Ishikawa (cell line): ENCODE measurements at regions not wholly inside any gene's neighbourhood (a gene's known extent, or its start where the extent isn't known, plus 50 kb on each side); places are given as distances from the start of the nearest gene placed in this dataset.

Experiments used
- CEBPB ChIP-seq: IDR thresholded peaks from 2 replicates; pipeline ENCODE4 v1.6.1; 2012
- CREB1 ChIP-seq: IDR thresholded peaks from 2 replicates; pipeline ENCODE4 v1.6.1; 2012; ENCODE audit warnings: low read depth
- EGR1 ChIP-seq: IDR thresholded peaks from 2 replicates; pipeline ENCODE4 v1.6.1; 2012
- EP300 ChIP-seq: IDR thresholded peaks from 2 replicates; pipeline ENCODE4 v1.6.1; 2012; ENCODE audit warnings: borderline replicate concordance
- FOXM1 ChIP-seq: IDR thresholded peaks from 2 replicates; pipeline ENCODE4 v1.6.1; 2012; ENCODE audit warnings: low read depth, borderline replicate concordance
- NFIC ChIP-seq: IDR thresholded peaks from 2 replicates; pipeline ENCODE4 v1.6.1; 2012
- RAD21 ChIP-seq: IDR thresholded peaks from 2 replicates; pipeline ENCODE4 v1.6.1; 2012; ENCODE audit warnings: low read depth
- TAF1 ChIP-seq: IDR thresholded peaks from 2 replicates; pipeline ENCODE4 v1.6.1; 2012; ENCODE audit warnings: low read depth, mild to moderate bottlenecking
- TCF12 ChIP-seq: IDR thresholded peaks from 2 replicates; pipeline ENCODE4 v1.6.1; 2012; ENCODE audit warnings: low read depth
- TEAD4 ChIP-seq: IDR thresholded peaks from 2 replicates; pipeline ENCODE4 v1.6.1; 2012
- YY1 ChIP-seq: IDR thresholded peaks from 2 replicates; pipeline ENCODE4 v1.6.1; 2012; ENCODE audit warnings: low read depth
- ZBTB7A ChIP-seq: IDR thresholded peaks from 2 replicates; pipeline ENCODE4 v1.6.1; 2012; ENCODE audit warnings: low read depth
- TF ChIP-seq, protein P1 (sequence below): IDR thresholded peaks from 2 replicates; pipeline ENCODE4 v1.6.1; 2012; ENCODE audit warnings: low read depth, mild to moderate bottlenecking
- TF ChIP-seq, protein P2 (sequence below): IDR thresholded peaks from 2 replicates; pipeline ENCODE4 v1.6.1; 2012
- TF ChIP-seq, protein P3 (sequence below): IDR thresholded peaks from 2 replicates; pipeline ENCODE4 v1.6.1; 2012

DNA sequence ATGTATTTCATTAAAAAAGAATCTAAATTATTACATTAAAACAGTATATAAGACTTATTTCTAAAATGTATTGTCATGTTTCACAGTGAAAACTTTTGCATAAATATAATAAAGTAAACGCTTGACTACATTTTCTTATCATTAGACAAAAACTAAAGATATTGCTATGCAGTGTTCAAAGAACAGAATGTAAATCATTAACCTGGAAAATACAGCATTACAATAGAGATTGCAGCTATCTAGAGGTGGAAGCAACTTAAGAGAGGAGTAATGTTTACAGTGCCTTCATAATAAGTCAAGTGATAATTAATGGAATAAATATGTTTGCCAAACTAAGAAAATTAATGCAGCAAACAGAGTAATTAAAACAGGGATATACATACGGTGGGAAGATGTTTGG lies 940.9 kb downstream of the FSTL5 start:
- TF ChIP-seq, protein P1, sequence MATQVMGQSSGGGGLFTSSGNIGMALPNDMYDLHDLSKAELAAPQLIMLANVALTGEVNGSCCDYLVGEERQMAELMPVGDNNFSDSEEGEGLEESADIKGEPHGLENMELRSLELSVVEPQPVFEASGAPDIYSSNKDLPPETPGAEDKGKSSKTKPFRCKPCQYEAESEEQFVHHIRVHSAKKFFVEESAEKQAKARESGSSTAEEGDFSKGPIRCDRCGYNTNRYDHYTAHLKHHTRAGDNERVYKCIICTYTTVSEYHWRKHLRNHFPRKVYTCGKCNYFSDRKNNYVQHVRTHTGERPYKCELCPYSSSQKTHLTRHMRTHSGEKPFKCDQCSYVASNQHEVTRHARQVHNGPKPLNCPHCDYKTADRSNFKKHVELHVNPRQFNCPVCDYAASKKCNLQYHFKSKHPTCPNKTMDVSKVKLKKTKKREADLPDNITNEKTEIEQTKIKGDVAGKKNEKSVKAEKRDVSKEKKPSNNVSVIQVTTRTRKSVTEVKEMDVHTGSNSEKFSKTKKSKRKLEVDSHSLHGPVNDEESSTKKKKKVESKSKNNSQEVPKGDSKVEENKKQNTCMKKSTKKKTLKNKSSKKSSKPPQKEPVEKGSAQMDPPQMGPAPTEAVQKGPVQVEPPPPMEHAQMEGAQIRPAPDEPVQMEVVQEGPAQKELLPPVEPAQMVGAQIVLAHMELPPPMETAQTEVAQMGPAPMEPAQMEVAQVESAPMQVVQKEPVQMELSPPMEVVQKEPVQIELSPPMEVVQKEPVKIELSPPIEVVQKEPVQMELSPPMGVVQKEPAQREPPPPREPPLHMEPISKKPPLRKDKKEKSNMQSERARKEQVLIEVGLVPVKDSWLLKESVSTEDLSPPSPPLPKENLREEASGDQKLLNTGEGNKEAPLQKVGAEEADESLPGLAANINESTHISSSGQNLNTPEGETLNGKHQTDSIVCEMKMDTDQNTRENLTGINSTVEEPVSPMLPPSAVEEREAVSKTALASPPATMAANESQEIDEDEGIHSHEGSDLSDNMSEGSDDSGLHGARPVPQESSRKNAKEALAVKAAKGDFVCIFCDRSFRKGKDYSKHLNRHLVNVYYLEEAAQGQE, result no peak
- no peak for TF ChIP-seq CREB1
- TF ChIP-seq, protein P2, sequence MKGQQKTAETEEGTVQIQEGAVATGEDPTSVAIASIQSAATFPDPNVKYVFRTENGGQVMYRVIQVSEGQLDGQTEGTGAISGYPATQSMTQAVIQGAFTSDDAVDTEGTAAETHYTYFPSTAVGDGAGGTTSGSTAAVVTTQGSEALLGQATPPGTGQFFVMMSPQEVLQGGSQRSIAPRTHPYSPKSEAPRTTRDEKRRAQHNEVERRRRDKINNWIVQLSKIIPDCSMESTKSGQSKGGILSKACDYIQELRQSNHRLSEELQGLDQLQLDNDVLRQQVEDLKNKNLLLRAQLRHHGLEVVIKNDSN, result no peak
- TF ChIP-seq CEBPB, result no peak
- TF ChIP-seq EP300, result no peak
- TF ChIP-seq TEAD4, result no peak
- no peak for TF ChIP-seq FOXM1
- no peak for TF ChIP-seq EGR1
- TF ChIP-seq, protein P3, sequence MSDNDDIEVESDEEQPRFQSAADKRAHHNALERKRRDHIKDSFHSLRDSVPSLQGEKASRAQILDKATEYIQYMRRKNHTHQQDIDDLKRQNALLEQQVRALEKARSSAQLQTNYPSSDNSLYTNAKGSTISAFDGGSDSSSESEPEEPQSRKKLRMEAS, result no peak

DNA sequence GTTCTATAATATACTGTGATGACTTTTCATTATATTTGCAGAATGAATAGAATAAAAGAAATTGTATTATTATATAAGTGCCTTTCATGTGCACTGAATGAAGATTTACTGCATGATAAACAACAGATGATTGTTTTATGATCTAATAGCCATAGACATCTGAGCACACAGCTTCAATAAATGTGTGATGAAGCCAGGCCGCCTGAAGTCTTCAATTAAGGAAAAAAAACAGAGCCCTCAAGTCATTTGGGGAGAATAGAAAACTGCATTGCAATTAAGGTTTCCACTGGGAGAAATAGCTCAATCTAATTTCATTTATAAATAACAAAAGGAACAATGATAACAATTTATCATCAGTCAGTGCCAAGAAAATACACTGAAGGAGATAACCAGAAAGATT lies 955.2 kb downstream of the FSTL5 start:
- TF ChIP-seq, protein P1, result no peak
- TF ChIP-seq EP300 (no peak), CREB1 (no peak), YY1 (no peak), TEAD4 (no peak), TAF1 (no peak), CEBPB (no peak)

DNA sequence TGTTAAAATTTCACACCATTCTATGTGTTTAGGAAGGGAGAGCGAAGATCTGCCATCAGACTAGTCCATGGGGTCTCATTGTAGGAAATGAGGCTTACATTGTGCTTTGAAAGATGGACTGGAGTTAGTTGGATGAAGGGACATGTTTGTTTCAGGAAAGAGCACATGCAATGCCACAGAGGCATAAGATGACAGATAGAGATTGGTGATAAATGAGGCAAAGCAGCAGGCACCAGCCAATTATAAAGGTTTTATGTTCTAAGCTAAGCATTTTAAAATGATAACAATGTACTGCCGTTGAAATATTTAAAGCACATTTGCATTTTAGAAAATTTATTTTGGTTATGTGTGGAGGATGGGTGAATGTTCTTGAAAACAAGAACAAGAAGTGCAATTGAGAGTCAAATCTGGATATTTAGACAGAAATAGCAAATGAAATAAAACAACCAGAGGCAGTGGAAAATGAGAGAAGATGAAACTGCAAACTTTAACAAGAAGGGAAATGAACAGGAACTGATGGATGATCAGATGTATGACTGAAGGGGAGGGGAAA lies 957.2 kb downstream of the FSTL5 start:
- TF ChIP-seq, protein P2, result no peak
- no peak for TF ChIP-seq RAD21
- no peak for TF ChIP-seq NFIC

DNA sequence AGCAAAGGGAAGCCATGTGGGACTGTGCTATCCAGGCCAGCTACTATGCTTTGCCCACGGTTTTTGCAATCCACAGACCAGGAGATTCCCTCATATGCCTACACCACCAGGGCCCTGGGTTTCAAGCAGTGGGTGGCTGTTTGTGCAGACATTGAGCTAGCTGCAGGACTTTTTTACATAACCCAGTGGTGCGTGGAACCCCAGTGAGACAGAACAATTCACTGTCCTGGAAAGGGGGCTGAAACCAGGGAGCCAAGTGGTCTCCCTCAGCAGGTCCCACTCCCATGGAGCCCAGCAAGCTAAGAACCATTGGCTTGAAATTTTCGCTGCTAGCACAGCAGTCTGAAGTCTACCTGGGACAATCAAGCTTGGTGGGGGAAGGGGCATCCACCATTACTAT lies 959.9 kb downstream of the FSTL5 start:
- no peak for TF ChIP-seq CEBPB

DNA sequence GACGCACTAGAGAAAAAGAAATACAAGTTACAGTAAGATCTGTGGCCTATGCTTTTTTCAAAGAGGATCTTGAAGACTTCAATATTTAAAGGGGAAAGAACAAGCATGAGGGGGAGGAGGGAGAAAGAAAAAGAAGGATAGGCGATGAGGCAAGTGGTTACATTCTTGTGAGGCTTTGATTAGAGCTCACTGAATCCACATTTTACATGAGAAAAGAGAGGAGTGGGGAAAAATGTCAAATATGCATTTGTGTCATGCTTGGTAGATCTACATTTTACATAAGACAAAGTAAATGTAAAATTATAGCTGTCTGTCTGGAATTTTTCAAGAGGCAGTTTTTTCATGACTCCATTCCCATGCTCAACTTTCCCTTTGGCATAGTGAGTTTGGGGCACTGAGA lies 965.9 kb downstream of the FSTL5 start:
- no peak for TF ChIP-seq EGR1
- TF ChIP-seq TAF1, result no peak
- TF ChIP-seq, protein P3, result no peak
- TF ChIP-seq ZBTB7A, result no peak
- TF ChIP-seq RAD21, result no peak
- no peak for TF ChIP-seq TCF12
- TF ChIP-seq TEAD4, result no peak
- TF ChIP-seq, protein P2, result no peak
- TF ChIP-seq, protein P1, result no peak
- no peak for TF ChIP-seq CEBPB
- TF ChIP-seq YY1, result no peak
- no peak for TF ChIP-seq FOXM1
- TF ChIP-seq CREB1, result no peak
- no peak for TF ChIP-seq NFIC
